Right lobe of liver (tissue), 4 donors: ENCODE measurements at regions not wholly inside any gene's neighbourhood (a gene's known extent, or its start where the extent isn't known, plus 50 kb on each side); places are given as distances from the start of the nearest gene placed in this dataset.

Experiments
- CTCF ChIP-seq, 4 donors: fragments of 200-600 bp in 3 of 4; fragments of 450-650 bp in 1 of 4; IDR thresholded peaks; one replicate each; pipeline versions ENCODE4 v1.5.1 to v1.8.0; 2016 to 2022; ENCODE audit warnings: antibody characterized with exemption in 4 of 4, mild to moderate bottlenecking in 2 of 4
- POLR2A ChIP-seq: fragments of 450-650 bp; IDR thresholded peaks from one replicate; pipeline ENCODE4 v1.6.1; 2017; ENCODE audit warnings: antibody characterized with exemption, mild to moderate bottlenecking
- donor health status: DM: no; HTN: no; CAD: no.
- donor health status: DM: no; HTN: no; CAD: no.
- donor health status: DM: no; HTN: yes; CAD: no.

GRCh38 chr2:67240507-67240906, 156.6 kb upstream of the ETAA1 start:
- no peak for TF ChIP-seq CTCF (IDR thresholded peaks at IDR 0.05)
- no peak for TF ChIP-seq POLR2A
